Activated naive CD8-positive, alpha-beta T cell treated with anti-CD3 and anti-CD28 coated beads, Interleukin-2, amount 50 U/mL, for 24 hours (primary cell): ENCODE measurements at regions not wholly inside any gene's neighbourhood (a gene's known extent, or its start where the extent isn't known, plus 50 kb on each side); places are given as distances from the start of the nearest gene placed in this dataset.

Experiments used
- ATAC-seq: fragments of 150-1000 bp; cut with Tn5 transposase; one replicate; pipeline ENCODE4 v1.10.0; 2021
- DNase-seq: peaks from one replicate; pipeline ENCODE4 v3.0.0; 2021
- H3K27ac Mint-ChIP-seq: one replicate; pipeline ENCODE4 v1.8.0; 2021; ENCODE audit warnings: mild to moderate bottlenecking, mixed read lengths
- H3K27me3 Mint-ChIP-seq: one replicate; pipeline ENCODE4 v1.8.0; 2021; ENCODE audit warnings: mixed read lengths
- H3K36me3 Mint-ChIP-seq: one replicate; pipeline ENCODE4 v1.8.0; 2021; ENCODE audit warnings: low read depth, mixed read lengths
- H3K4me1 Mint-ChIP-seq: one replicate; pipeline ENCODE4 v1.8.0; 2021; ENCODE audit warnings: mixed read lengths
- H3K4me3 Mint-ChIP-seq: one replicate; pipeline ENCODE4 v1.8.0; 2021; ENCODE audit warnings: mild to moderate bottlenecking, moderate library complexity, mixed read lengths
- H3K9me3 Mint-ChIP-seq: one replicate; pipeline ENCODE4 v1.8.0; 2021; ENCODE audit warnings: mixed read lengths

DNA sequence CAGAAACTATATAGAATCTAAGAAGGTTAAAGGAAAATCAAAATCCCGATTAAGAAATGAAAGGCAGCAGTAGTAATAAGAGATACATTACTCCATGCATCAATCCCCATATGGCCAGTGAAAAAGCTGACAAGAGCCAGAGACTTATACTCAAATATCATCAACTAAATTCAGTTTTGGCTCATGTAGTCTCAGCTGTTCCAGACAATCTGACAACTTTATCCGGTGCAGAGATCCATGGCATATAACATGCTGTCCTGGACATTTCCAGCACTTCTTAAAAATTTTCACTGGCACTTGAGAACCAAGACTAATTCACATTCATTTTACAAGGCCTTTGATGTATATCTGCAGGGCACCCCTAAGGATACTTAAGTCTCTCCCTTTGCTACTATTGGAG is 255.7 kb upstream of the KLHL1 start:
- H3K36me3 Mint-ChIP-seq: no peaks in the 10 kb centered on the region
- H3K9me3 Mint-ChIP-seq: peaks cover 4% of the 10 kb centered on the region
- no peak overlapping the region for H3K4me3 Mint-ChIP-seq
- no peaks in the 10 kb centered on the region for H3K4me1 Mint-ChIP-seq
- ATAC-seq: no peak
- no peak for DNase-seq
- H3K27ac Mint-ChIP-seq: no peak overlapping the region
- no peaks in the 10 kb centered on the region for H3K27me3 Mint-ChIP-seq

DNA sequence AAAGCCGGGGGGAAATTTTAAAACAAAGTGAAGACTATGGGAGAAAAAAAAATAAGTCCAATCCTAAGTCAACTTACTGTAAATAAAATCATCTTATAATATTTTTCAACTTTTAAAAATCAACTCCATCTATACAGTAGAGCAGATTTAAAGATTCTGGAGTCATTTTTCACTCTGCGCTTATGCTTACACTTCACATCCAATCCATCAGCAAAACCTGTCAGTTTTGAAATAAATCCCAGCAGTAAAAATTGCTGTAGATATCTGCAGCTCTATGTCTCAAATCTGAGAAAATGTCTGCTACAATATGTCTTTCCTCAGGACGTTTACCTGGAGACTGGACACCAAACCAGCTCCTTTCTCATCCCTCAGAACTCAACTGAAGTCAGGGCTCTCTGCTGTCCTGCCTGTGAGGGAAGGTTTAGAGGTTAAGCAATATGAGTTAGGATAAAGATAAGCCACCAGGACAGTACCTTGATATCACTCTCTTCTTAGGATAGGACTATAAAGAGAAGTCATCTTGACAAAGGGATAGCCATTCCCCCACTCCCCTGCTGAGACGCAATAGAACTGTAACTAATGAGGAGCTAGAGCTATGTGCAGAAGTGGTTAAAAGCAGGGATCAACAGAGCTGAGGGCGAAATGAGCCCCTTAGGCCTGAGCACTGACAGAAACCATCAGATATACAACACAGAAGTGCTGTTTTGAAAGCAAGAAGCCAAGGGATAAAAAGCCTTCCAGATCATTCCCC is 254.7 kb upstream of the KLHL1 start:
- H3K4me1 Mint-ChIP-seq: no peaks in the 10 kb centered on the region
- H3K36me3 Mint-ChIP-seq: no peaks in the 10 kb centered on the region
- H3K9me3 Mint-ChIP-seq: peaks cover 3% of the 10 kb centered on the region
- no peak overlapping the region for H3K4me3 Mint-ChIP-seq
- ATAC-seq (no peak), DNase-seq (no peak)
- no peaks in the 10 kb centered on the region for H3K27me3 Mint-ChIP-seq
- H3K27ac Mint-ChIP-seq: no peak overlapping the region

- no peak overlapping the region for H3K4me3 Mint-ChIP-seq
- ATAC-seq (no peak), DNase-seq (no peak)
- H3K27ac Mint-ChIP-seq: no peak overlapping the region
- H3K9me3 Mint-ChIP-seq: peaks cover 3% of the 10 kb centered on the region
- H3K27me3 Mint-ChIP-seq: no peaks in the 10 kb centered on the region
- no peaks in the 10 kb centered on the region for H3K4me1 Mint-ChIP-seq
- no peaks in the 10 kb centered on the region for H3K36me3 Mint-ChIP-seq
These were observed 248.8 kb upstream of the KLHL1 start for GRCh38 chr13:70357031-70357430.

DNA sequence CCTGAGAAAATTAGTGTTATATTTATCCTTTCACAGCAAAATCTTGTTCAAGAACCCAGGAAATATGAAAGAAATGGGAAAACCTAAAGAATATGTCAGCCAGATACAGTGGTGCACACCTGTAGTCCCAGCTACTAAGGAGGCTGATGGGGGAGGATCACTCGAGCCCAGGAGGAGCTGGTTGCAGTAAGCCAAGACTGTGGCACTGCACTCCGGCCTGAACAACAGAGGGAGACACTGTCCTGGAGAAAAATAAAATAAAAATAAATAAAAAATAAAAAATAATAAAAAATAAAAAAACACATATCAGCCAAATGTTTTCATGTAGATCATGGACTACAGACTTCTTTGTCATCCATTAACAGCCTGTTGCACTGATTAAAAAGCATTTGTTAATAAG is 244.8 kb upstream of the KLHL1 start:
- H3K36me3 Mint-ChIP-seq: no peaks in the 10 kb centered on the region
- H3K27ac Mint-ChIP-seq: no peak overlapping the region
- H3K4me3 Mint-ChIP-seq: no peak overlapping the region
- no peaks in the 10 kb centered on the region for H3K27me3 Mint-ChIP-seq
- peaks cover 11% of the 10 kb centered on the region for H3K9me3 Mint-ChIP-seq
- no peaks in the 10 kb centered on the region for H3K4me1 Mint-ChIP-seq
- DNase-seq (no peak), ATAC-seq (no peak)

DNA sequence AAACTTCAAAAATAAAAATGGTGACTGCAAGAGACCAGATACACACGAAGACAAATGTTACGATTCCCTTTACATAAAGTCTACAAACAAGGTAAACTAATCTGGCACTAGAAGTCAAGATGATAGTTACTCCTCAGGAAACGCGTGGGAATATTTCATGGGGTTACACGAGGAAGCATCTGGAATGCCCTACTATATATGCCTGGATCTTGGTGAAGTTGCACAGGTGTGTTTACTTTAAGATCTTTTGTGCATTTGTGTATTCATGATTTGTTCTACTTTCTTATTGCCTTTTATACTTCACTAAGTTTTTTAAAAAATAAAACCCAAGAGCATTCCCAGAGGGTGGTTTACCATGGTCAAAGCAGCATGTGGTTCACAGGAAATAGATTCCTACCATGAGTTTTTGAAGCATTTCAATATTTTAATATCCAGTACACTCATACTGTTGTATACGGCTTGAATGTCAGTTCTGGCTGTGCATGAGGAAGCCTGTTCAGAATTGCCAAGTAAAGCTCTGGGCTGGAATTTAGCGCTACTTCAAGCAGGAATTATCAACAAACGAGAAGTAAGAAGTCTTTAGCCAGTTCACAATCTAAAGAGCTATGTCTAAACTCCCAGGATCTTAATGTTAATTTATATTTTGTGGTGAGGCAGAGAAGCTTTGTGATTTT is 239.8 kb upstream of the KLHL1 start:
- H3K27me3 Mint-ChIP-seq: no peaks in the 10 kb centered on the region
- DNase-seq (no peak), ATAC-seq (no peak)
- H3K9me3 Mint-ChIP-seq: peaks cover 18% of the 10 kb centered on the region
- no peaks in the 10 kb centered on the region for H3K36me3 Mint-ChIP-seq
- H3K27ac Mint-ChIP-seq: no peak overlapping the region
- no peaks in the 10 kb centered on the region for H3K4me1 Mint-ChIP-seq
- no peak overlapping the region for H3K4me3 Mint-ChIP-seq

- Mint-ChIP-seq H3K36me3 (no peaks in the 10 kb centered on the region), H3K4me1 (no peaks in the 10 kb centered on the region), H3K27ac (no peak overlapping the region), H3K4me3 (no peak overlapping the region), H3K9me3 (peaks cover 10% of the 10 kb centered on the region), H3K27me3 (no peaks in the 10 kb centered on the region)
- DNase-seq: no peak
- no peak for ATAC-seq
These were observed 231.5 kb upstream of the KLHL1 start for GRCh38 chr13:70339738-70340137.

DNA sequence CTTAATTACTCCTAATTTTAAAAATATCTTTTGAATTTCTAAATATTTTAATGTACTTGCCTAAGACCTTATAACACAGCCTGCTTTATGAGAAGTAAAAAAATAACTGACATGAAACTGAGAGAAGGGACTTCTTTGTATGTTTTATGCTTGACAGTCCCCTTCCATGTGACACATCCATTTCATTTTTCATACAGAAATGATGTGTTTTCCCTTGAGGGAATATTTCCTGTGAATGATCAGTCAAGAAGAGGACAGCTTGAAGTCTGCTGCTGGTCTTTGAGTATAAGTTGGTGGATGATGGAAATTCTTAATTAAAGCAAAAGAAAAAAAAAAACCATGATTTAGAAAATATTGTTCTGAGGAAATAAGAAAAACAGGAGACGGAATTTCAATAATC is 230.4 kb upstream of the KLHL1 start:
- Mint-ChIP-seq H3K9me3 (peaks cover 10% of the 10 kb centered on the region), H3K36me3 (no peaks in the 10 kb centered on the region), H3K4me3 (no peak overlapping the region), H3K27ac (no peak overlapping the region), H3K27me3 (no peaks in the 10 kb centered on the region), H3K4me1 (no peaks in the 10 kb centered on the region)
- ATAC-seq: no peak
- no peak for DNase-seq

DNA sequence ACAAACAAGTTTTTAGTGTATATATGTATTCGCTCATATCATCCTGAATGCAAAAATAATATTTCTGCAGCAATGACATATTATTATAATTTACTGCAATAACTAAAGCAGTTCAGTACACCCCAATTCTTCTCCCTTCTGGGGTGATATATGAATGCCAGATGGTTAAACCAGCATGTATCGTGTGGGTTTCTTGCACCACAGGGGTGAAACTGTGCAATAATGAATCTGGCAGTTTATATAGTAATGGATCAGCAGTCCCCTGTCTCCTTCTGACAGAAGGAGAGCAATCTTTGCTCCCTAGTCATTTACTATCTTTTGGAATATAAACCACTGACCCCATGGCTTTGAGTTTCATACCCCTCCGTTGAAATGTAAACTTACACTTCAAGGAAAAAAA is 228.6 kb upstream of the KLHL1 start:
- no peak for DNase-seq
- Mint-ChIP-seq H3K27me3 (no peaks in the 10 kb centered on the region), H3K36me3 (no peaks in the 10 kb centered on the region)

GRCh38 chr13:70333752-70334151 is 225.5 kb upstream of the KLHL1 start:
- no peaks in the 10 kb centered on the region for H3K36me3 Mint-ChIP-seq
- ATAC-seq: no peak
- no peak for DNase-seq
- H3K27ac Mint-ChIP-seq: no peak overlapping the region
- no peaks in the 10 kb centered on the region for H3K4me1 Mint-ChIP-seq
- H3K27me3 Mint-ChIP-seq: no peaks in the 10 kb centered on the region
- H3K4me3 Mint-ChIP-seq: no peak overlapping the region
- H3K9me3 Mint-ChIP-seq: peaks cover 15% of the 10 kb centered on the region

More for the DNA sequence above, 228.6 kb upstream of the KLHL1 start:
- Mint-ChIP-seq H3K4me3 (no peak overlapping the region), H3K27ac (no peak overlapping the region), H3K4me1 (no peaks in the 10 kb centered on the region), H3K9me3 (peaks cover 10% of the 10 kb centered on the region)
- ATAC-seq: no peak

- no peak for ATAC-seq
- no peak overlapping the region for H3K4me3 Mint-ChIP-seq
- no peak for DNase-seq
- H3K36me3 Mint-ChIP-seq: no peaks in the 10 kb centered on the region
- no peak overlapping the region for H3K27ac Mint-ChIP-seq
- H3K4me1 Mint-ChIP-seq: no peaks in the 10 kb centered on the region
- no peaks in the 10 kb centered on the region for H3K27me3 Mint-ChIP-seq
- peaks cover 9% of the 10 kb centered on the region for H3K9me3 Mint-ChIP-seq
These were observed 222.6 kb upstream of the KLHL1 start for GRCh38 chr13:70330697-70331361.

DNA sequence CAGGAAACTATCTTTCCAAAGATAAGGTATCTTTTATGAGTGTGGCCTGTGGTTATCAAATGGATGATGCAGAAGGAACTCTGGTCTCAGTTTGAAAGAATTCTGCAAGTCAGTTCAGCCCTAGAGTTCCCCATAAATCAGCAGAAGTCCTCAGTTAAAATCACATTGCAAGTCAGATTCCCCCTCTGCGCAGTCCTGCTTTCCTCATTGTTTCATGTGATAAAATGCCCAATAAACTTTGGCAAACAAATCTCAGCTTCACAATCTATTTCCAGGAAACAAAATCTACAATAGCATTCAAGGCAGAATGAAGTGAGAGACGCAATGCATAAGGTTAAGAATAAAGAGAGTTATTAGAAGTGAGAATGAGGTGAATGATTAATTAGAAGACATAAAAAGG is 216.3 kb upstream of the KLHL1 start:
- Mint-ChIP-seq H3K4me1 (no peaks in the 10 kb centered on the region), H3K9me3 (peaks cover 8% of the 10 kb centered on the region), H3K36me3 (no peaks in the 10 kb centered on the region), H3K4me3 (no peak overlapping the region), H3K27ac (no peak overlapping the region), H3K27me3 (no peaks in the 10 kb centered on the region)
- ATAC-seq (no peak), DNase-seq (no peak)

GRCh38 chr13:70311191-70311590 is 202.9 kb upstream of the KLHL1 start:
- H3K4me1 Mint-ChIP-seq: no peaks in the 10 kb centered on the region

GRCh38 chr13:70310396-70311119 is 202.3 kb upstream of the KLHL1 start:
- no peak for ATAC-seq
- no peaks in the 10 kb centered on the region for H3K9me3 Mint-ChIP-seq
- DNase-seq: no peak
- no peaks in the 10 kb centered on the region for H3K4me1 Mint-ChIP-seq
- H3K36me3 Mint-ChIP-seq: no peaks in the 10 kb centered on the region
- H3K27ac Mint-ChIP-seq: no peak overlapping the region
- no peaks in the 10 kb centered on the region for H3K27me3 Mint-ChIP-seq
- no peak overlapping the region for H3K4me3 Mint-ChIP-seq

More at GRCh38 chr13:70311191-70311590, 202.9 kb upstream of the KLHL1 start:
- H3K36me3 Mint-ChIP-seq: no peaks in the 10 kb centered on the region
- H3K9me3 Mint-ChIP-seq: no peaks in the 10 kb centered on the region
- ATAC-seq (no peak), DNase-seq (no peak)
- no peak overlapping the region for H3K4me3 Mint-ChIP-seq
- no peak overlapping the region for H3K27ac Mint-ChIP-seq
- no peaks in the 10 kb centered on the region for H3K27me3 Mint-ChIP-seq

DNA sequence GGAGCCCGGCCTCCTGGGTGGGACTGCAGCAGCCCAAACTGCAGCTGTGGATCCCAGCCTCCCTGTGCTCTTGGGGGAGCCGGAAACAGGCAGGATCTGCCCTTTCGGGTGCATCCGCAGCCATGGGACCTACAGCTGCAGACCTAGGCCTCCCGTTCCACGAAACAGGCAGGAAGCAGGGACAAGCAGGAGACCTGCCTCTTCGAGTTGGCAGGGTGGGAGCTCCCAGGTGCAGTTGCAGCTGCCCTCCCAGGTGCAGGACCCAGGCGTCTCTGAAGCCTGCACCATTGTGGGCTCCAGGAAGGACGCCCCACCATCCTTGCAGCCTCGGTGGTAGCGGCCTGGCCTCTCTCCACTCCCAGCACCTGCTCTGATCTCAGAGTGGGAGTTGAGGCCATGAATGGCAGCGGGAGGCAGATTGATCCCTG is 189.0 kb upstream of the KLHL1 start:
- H3K4me1 Mint-ChIP-seq: no peaks in the 10 kb centered on the region

More for the DNA sequence above, 189.0 kb upstream of the KLHL1 start:
- DNase-seq (no peak), ATAC-seq (no peak)
- H3K27ac Mint-ChIP-seq: no peak overlapping the region
- no peaks in the 10 kb centered on the region for H3K27me3 Mint-ChIP-seq
- H3K36me3 Mint-ChIP-seq: no peaks in the 10 kb centered on the region
- H3K9me3 Mint-ChIP-seq: peaks cover 36% of the 10 kb centered on the region
- no peak overlapping the region for H3K4me3 Mint-ChIP-seq
